LNCAP (cell line): ENCODE measurements at regions not wholly inside any gene's neighbourhood (a gene's known extent, or its start where the extent isn't known, plus 50 kb on each side); places are given as distances from the start of the nearest gene placed in this dataset.
A peak's percentile ranks its signal among the peaks of the same experiment; 100 is the strongest.

Experiments
- TF ChIP-seq, protein P1 (sequence below): fragments of 450-650 bp; IDR thresholded peaks from 2 replicates; pipeline ENCODE4 v1.5.1; 2017; ENCODE audit warnings: mild to moderate bottlenecking

DNA sequence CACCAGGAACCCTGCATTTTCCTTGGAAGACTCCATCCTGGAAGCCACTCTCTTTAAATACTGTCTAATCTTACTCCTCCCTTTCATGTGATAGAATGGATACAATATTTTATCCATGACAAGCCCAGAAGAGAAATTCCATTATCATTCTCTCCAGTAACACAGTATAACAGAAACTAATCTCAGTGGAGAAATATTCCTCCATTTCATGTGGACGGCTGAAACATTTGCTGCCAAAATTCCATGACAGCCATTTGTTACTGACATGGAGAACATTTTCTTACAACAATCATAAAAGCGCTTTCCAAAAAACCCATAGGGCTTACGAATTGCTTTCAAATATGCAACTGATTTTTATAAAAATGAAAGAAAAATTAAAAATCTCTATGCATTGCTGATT lies 392.8 kb upstream of the KLF6 start:
- TF ChIP-seq, protein P1, sequence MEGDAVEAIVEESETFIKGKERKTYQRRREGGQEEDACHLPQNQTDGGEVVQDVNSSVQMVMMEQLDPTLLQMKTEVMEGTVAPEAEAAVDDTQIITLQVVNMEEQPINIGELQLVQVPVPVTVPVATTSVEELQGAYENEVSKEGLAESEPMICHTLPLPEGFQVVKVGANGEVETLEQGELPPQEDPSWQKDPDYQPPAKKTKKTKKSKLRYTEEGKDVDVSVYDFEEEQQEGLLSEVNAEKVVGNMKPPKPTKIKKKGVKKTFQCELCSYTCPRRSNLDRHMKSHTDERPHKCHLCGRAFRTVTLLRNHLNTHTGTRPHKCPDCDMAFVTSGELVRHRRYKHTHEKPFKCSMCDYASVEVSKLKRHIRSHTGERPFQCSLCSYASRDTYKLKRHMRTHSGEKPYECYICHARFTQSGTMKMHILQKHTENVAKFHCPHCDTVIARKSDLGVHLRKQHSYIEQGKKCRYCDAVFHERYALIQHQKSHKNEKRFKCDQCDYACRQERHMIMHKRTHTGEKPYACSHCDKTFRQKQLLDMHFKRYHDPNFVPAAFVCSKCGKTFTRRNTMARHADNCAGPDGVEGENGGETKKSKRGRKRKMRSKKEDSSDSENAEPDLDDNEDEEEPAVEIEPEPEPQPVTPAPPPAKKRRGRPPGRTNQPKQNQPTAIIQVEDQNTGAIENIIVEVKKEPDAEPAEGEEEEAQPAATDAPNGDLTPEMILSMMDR: no peak

DNA sequence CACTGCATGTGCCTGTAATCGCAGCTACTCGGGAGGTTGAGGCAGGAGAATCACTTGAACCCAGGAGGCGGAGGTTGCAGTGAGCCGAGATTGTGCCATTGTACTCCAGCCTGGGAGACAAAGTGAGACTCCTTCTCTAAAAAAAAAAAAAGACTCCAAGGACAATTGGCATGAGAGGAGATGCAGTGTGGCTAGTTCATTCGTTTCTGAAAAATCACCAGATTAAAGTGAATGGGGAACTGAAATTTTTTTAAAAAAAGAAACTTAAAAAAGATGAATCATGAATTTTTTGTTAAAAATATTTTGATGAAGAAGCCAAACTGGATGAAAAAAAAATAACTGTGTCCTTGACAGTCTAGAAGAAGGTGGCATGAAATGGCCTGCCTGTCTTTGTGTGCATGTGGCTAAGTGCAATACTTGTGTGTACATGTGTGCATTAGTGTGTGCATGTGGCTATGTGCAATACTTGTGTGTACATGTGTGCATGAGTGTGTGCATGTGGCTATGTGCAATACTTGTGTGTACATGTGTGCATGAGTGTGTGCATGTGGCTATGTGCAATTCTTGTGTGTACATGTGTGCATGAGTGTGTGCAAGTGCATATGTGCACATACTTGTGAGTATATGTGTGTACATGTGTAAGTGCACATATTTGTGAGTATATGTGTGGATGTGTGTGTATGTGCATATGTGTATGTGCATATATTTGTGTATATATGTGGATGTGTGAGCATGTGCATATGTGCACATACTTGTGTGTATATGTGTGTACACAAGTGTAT lies 391.7 kb upstream of the KLF6 start:
- TF ChIP-seq, protein P1: no peak

DNA sequence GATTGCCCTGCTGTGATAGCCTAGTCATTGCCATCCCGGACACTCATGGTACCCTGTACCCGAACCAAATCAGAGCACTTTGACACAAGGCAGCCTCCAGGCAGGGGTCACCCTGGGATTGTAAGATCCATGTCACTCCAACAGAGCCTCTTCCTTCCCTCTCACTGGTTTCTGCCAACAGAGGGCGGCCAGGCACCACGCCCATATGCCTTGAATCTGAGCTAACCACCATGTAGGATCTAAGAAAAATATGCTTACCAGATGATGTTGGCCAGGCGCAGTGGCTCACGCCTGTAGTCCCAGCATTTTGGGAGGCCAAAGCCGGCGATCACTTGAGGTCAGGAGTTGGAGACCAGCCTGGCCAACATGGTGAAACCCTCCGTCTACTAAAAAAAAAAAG lies 389.2 kb upstream of the KLF6 start:
- TF ChIP-seq, protein P1: peak; percentile 36

DNA sequence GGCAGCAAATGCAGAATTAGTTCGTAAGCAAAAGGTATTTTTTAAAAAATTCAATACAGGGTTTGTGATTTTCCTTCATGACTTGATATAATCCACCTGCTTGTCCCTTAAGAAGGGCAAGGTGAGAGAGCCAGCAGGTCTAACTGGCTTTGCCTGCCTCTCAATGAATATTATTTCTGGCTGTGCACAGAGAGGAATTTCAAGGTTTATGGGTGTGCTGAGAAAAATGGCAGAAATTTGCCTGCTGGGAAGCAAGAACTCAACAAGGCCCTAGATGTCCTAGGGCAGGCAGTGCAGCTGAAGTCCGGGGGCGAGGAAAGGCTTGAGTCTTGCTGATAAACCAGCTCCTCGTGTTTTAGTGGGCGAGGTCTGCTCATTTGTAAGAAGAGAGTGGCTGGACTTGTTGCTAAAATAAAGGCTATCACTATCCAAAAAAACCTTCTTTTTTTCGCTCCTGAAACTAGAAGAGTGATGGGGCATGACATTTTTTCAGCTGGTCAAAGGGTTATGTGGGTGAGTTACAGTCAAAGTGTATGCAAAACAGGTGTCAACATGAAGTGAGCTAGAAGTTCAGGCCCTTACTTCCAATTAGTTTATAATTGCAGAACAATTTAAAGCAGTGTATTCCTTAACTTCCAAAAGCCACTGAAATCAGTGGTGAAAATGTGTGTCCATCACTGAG lies 385.8 kb upstream of the KLF6 start:
- TF ChIP-seq, protein P1: no peak

DNA sequence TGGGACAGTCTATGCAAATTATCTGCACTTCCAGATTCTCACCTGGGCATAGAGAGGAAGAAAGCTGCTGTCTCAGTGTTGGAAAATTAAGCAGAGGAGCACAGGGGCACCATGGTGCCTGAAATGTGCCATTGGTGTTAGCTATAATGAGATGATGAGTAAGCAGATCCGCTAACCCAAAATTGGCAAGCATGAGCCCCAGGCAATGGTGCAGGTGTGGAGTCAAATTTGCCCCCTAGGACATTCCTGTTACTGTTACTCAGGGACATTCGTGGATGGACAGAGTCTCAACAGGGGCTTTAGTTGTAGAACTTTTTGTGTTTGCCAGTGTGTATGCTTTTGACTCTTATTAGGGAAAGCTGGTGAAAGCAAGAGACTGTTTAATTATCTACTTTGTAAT lies 385.2 kb upstream of the KLF6 start:
- TF ChIP-seq, protein P1: no peak

DNA sequence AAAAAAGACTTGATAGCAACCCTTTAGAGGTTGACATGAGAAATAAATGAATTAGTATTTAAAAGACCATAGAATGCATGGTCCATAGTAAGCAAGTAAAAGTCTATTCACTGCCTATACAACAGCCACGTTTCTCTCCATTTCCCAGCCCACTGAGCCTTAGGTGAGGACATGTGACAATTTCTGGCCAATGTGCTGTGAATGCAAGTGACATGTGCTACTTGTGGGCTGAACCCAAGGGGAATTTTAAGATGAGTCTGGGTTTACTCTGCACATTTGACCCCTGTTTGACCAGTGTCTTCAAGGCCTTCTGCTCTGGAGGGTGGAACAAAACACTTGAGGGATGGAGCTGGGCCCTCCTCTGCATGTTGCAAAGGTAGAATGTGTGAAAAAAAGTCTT lies 384.4 kb upstream of the KLF6 start:
- TF ChIP-seq, protein P1: no peak

DNA sequence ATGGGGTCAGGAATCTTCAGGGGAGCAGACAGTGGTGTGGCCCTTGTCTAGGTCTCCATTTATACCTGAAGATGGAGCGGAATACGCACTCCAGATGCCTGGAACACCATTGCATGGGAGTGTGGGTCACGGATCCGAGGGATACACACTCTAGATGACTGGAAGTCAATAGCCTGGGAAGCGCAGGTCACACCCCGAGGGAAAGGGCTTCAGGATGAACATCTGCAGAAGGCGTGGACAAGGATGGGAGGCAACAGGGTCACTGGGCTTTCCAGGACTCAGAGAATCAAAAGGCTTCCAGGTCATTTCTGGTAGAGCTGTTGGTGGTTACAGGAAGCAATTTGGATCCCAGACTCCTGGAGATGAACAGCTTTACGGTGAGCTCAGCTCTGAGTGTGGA lies 382.2 kb upstream of the KLF6 start:
- TF ChIP-seq, protein P1: no peak
